Lower leg skin (tissue), 3 donors: ENCODE measurements at regions not wholly inside any gene's neighbourhood (a gene's known extent, or its start where the extent isn't known, plus 50 kb on each side); places are given as distances from the start of the nearest gene placed in this dataset.

Experiments used
- CTCF ChIP-seq, 3 donors: fragments of 450-650 bp; IDR thresholded peaks; one replicate each; pipeline ENCODE4 v1.5.1; 2016; ENCODE audit warnings: antibody characterized with exemption in 3 of 3, mild to moderate bottlenecking in 3 of 3, moderate library complexity in 2 of 3
- POLR2A ChIP-seq, 2 donors: fragments of 450-650 bp; IDR thresholded peaks; one replicate each; pipeline ENCODE4 v1.6.1; 2016 to 2017; ENCODE audit warnings: antibody characterized with exemption in 2 of 2, mild to moderate bottlenecking in 1 of 2, moderate library complexity in 1 of 2

- no peak for TF ChIP-seq CTCF (IDR thresholded peaks at IDR 0.05)
- TF ChIP-seq POLR2A (IDR thresholded peaks at IDR 0.05): no peak
Measured at GRCh38 chr7:82521906-82522445, 78.4 kb upstream of the CACNA2D1 start.
